ENCODE measurements at regions not wholly inside any gene's neighbourhood (a gene's known extent, or its start where the extent isn't known, plus 50 kb on each side); places are given as distances from the start of the nearest gene placed in this dataset.
"Not testable (repeated sequence)": the region's sequence is repeated elsewhere in the genome, so short reads cannot be mapped to it uniquely, and the experiment has no call there.

DNA sequence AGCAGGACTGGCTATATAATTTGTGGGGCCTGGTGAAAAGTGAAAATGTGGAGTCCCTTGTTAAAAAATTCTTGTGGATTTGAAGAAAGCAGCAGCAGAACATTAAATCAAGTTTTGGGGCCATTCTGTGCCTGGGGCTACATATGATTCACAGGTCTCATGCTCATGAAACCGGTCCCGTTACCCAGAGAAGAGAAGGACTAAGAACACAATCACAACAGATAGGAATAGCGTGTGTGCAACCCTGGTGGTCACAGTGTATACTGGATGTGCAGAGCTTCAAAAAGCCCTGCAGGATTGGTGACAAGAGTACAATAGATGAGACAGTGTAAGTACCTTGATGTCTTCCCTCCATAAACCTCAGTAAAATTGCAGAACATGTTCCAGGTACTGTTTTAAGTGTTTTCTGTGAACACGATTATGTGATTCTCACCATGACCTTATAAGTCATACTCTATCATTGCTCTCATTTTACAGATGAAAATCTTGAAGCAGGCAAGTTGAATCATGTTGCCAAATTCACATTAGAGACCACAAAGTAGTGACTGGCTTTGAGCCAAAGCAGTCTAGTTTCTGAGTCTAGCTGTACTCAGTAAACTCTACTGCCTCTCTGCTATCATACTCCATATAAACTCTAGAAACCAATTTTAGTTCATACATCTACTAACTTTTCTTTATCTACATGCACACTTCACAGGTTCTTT lies 636.5 kb downstream of the TAF11L14 start:
- no peak for DNase-seq

DNA sequence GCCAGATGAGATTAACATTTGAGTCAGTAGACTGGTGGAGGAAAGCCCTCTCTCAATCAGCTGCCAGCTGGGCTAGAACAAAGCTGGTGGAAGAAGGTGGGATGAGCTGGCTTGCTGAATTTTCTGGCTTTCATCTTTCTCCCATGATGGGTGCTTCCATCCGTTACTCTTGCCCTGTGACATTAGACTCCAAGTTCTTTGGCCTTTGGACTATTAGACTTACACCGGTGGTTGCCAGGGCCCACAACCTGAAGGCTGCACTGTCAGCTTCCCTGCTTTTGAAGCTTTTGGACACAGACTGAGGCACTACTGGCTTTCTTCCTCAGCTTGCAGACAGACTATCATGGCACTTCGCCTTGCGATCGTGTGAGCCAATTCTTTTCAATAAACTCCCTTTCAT lies 642.7 kb downstream of the TAF11L14 start:
- no peak for DNase-seq

DNA sequence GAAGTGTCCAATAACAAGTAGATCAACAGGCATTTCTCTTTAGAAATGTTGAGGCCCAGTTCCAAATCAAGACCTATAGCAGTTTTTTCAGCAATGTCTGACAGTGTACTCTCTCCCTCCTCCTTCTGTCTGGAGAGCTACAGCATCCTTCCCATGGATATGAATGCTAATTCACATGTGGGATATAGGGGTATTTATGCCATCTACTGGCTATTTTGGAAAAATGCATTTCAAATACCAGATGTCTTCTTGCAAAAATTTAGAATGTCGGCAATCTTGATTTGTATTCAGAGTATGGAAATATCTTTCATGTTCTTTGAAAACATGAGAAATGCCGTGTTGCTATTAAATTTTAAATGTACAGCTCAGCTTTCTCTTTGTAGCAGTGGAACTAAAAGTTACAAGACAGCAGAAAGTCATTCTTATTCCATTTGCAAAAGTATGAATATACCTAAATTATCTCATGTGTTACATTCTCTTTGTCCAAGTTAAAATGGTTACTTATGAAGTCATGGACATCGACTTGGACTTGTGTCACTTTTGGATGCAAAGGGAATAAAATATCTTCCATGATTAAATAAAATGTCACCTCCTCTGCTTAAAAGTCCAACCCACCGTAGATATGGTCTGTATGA lies 647.8 kb downstream of the TAF11L14 start:
- no peak for DNase-seq

DNA sequence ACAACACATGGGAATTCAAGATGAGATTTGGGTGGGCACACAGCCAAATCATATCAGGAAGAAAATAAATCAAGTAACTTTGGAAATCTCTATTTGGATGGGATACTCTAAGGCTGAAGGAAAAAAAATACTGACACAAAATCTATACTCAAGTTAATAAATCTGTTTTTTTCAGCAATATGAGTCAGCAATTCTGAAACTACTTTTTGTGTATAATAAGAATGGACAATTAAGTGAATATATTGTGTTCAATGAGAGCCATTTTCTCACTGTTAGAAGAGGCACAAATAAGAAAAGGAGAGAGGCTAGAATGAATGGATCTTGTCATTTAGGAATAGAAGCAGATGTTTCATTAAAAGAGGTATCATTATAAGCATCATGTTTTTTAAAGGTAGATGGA lies 651.0 kb downstream of the TAF11L14 start:
- no peak for DNase-seq

DNA sequence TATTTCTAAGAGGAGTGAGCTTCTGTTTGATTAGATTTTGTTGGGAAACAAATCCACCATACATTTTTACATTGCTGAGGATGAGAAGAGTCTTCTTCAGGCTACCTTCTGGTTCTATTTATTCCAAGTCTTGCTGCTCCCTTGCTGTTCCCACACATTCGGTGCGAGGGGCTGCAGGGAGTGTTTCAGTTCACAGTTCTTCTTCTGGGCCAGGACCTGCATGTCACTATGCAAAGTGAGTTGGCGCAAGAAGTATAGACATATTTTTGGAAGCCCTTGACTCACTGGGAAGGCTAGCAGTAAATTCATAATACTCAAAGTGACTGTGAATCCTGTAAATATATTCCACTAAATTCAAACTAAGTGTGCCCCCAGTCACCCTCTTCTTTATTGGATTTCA lies 657.9 kb downstream of the TAF11L14 start:
- DNase-seq = no peak

DNA sequence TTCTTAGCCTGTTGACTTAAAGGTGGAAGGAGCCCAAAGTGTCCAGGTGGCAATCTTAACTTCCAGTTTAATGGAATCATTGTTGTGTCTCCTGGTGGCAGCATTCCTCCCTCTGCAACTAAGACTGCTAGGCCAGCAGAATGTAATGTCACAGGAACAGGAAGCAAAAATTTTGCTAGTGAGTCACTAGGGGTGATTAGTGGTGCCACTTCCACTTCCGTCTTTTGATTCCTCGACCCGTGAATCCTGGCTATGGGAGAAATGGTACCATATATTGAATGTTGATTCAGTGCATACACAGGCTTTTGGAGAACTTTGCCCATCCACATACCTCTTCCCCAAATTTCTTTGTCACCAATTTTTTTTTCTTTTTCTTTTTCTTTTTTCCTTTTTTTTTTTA lies 661.4 kb downstream of the TAF11L14 start:
- not testable (repeated sequence) for DNase-seq

DNA sequence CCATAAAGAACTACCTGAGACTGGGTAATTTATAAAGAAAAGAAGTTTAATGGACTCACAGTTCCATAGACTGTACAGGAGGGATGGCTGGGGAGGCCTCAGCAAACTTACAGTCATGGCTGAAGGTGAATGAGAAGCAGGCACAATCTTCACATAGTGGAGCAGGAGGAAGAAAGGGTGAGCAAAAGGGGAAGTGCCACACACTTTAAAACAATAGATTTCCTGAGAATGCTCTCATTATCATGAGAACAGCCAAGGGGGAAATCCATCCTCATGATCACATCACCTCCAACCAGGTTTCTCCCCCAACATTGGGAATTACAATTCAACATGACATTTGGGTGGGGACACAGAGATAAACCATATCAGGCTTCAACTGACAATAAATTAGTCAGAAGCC lies 664.9 kb downstream of the TAF11L14 start:
- no peak for DNase-seq

DNA sequence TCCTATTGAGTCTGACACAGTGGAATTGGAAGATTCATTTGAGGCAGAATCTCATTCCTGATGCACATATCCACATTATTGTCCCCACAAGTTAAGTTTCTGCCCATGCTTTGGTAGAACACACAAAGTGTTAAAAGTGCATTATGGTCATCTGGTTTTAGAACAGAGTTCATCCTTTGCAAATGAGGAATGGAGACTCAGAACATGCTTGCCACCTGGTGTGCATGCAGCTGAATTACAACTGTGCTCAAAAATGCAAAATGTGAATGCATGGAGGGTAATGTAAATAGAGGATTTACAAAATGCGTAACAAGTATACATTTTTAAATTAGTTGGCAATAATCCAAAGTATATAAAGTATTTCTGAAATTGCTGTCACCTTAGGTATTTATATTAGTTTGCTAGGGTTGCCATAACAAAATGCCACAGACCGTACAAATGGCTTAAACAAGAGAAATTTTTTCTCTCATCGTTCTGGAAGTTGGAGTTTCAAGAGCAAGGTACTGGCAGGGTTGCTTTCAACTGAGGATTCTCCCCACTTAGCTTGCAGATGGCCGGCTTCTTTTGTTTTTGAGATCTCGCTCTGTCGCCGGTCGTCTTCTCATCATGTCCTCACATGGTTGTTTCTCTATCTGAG lies 671.1 kb downstream of the TAF11L14 start:
- no peak for DNase-seq

DNA sequence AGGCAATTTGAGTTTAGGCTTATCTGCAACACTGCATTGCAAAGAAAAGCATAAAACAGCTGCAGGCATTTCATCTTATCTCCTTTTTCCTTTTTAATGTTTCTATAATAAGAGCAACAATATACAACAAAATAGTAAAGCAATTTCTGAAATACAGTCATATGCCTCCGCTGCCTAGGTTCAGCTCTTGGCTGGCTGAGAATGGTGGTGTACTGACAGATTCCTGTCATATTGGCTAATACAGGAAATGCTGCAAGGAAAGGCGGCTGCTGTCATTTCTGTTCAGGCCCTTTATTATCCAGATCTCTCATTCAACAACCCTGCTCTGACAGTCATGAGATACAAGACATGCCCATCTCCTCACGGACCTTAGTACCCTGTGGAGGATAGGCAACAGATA lies 677.0 kb downstream of the TAF11L14 start:
- DNase-seq = no peak

DNA sequence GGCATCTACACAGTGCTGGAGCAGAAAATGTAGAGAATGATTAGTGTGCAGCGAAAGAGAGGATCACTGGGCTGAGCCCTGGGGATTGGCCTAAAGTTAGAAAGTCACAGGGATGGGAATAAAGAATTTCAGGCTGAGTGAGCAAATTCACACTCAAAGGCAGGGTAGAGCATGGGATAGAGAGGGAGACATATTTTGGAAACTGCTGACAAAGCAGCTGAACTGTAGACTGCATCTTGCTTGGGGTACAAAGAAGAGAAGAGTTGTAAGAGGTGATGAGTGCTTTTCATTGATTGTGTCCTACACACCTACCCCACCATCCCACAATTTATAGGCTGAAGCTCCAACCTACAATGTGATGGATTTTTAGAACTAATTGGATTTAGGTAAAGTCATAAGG lies 677.8 kb downstream of the TAF11L14 start:
- DNase-seq = no peak

DNA sequence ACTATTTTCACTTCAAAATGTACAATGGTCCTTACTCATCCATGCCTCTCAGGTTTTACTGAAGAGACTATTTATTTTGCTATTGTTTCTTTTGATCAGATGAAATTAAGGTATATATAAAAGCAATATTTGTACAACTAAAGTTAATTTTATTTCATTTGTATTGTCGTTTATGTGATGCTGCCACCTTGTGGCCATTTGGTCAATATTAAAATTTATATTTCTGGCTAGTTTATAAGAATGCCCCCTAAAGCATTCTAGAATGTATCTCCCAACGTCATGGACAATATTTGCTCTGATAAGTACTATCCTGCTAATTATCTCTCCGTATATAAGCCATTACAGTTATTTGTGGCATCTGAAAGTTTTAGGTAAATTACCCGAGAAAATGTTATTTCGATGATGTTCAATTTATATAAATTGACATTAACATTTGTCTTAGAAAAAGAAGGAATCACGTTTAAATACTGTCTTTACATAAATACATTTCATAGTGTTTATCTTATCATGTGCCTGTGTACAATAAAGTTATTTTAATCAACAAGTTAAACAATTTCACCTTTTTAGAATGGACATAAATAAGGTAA lies 680.0 kb downstream of the TAF11L14 start:
- DNase-seq = no peak

DNA sequence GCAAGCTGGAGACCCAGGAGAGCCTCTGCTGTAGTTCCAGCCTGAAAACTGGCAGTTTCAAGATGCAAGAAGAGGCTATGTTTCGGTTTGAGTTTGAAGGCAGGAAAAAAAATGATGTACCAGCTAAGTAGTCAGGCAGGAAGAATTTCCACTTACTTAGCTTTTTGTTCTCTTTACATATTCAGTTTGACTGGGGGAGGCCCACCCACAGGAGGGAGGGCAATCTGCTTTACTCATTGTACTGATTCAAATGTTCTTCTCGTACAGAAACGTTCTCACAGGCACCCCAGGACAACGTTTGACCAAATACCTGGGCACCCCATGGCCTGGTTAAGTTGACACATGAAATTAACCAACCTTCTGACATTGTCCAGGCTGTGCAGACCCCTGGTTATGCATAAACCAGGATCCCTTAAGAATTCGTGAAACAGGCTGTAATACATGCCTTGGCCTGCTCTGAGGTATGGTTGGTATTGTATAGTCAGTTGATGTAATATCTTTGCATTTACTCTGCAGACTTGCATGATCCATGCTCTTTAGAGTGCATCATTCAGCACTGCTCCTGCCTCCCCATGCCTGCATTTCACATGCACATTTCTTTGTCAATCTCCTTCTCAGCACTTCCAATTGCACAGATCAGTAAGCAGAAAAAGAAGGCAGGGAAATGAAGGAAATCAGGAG lies 687.1 kb downstream of the TAF11L14 start:
- DNase-seq = no peak

DNA sequence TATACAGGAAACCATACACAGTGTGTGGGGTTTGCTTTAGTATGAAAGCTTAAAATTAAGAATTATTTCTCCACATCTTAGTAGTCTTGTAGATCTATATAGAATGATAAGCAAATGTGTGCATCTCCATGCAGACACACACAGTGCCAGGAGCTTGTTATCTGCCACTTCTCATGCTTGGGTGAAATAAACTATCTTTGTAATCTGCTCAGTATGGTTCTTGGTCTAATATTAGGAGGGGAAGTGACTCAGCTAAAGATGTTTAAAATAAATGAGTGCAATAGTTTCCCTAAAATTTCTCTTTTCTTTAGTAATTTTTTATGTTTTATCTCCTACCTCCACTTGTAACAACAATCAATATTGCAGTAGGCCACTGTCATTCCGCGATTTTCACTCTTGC lies 689.6 kb downstream of the TAF11L14 start:
- no peak for DNase-seq

DNA sequence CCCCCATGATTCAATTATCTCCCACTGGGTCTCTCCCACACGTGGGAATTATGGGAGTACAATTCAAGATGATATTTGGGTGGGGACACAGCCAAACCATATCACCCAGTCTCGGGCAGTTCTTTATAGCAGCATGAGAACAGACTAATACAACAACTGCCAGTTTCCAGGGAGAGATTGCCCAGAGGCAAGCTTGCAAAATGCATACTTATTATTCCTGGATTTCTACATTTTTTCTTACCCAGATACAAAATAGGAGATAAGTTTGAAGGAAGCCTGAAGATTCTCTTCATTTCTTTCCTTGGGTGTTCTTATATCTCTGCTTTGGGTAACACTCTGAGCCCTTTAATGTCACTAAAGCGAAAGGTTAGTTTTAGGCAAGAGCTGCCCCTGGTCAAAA lies 691.2 kb downstream of the TAF11L14 start:
- no peak for DNase-seq

DNA sequence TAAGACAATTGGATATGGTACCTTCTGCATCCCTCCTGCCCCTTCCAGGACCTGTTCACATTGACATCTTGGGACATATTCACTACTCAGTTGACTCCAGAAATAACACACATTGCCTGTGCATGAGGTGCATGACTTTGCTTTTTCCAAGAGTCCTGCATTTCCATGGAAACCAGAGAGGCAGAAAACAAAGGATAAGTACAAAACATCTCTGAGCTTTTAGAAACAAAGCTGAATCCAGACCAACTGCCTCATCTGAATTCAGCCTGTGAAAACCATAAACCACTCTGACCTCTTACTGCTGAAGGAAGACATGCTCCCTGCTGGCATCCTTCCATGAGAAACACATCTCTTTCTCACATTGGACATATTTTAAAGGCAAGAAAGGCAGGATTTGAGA lies 695.1 kb downstream of the TAF11L14 start:
- no peak for DNase-seq

DNA sequence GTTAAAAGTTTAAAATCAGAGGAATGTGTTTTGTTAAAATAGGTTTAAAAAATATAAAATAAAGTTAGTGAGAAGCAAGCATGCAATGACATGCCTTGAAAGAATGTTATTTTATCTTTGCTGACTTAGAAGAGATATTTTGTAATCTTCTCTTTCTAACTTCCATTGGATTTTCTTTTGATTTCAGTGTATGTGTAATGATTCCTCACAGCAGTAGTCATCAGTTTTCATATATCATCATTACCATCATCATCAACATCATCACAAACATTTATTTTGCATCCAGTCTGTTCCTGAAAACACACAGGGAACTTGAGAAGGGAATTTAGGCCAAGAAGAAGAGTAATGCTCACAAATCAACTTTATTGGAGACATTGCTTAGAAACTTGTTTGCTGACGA lies 699.6 kb downstream of the TAF11L14 start:
- DNase-seq = no peak

DNA sequence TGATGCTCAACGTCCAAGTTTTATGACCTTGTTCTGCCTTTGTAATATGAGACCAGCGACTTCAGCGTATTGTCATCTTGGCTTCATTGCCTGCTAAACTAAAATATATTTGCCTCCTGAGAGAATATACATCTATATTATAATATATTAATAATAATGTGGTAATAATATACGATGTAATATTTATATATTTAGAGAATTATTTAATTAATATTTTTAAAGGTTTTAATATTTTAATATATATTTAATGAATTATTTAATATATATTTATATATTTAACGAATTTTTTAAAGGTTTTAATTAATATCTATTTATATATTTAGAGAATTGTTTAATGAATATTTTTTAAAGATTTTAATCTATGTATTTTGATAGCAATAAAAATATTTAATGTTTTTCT lies 700.7 kb downstream of the TAF11L14 start:
- DNase-seq = no peak

DNA sequence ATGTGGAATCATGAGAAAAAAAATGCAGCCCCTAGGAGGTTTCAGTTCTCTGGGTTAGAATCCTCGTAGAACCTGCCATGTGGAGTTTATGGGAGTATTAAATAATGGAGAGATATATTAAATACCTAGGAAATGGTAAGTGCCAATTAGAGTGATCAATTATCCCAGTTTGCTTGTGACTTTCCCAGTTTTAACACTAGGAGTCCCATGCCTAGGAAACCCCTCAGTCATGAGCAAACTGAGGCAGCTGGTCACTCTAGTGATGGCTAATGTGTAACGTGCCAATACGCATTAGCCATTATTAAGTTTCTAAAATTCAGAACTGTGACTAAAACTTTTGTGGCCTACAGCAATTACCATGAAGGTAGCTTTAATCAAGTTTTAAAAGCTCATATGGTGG lies 720.6 kb downstream of the TAF11L14 start:
- DNase-seq = no peak

DNA sequence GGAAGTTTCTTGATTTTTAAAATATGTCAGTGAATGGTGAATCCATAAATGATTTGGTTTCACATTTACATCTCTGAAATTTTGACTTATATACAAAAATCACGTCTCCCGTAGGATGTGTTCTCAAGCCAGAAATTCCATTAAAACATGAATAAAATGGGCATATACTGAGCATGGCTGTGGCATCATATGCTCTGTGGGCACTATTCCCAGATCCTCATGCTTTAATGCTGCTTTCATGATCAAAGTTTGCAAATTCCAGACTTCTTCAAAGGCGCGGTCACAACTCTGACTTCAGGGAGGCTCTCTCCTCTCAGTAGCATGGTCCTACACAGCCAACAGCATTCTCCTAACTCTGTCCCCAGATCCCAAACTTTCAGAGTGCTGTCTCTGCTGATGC lies 723.2 kb downstream of the TAF11L14 start:
- DNase-seq = no peak

DNA sequence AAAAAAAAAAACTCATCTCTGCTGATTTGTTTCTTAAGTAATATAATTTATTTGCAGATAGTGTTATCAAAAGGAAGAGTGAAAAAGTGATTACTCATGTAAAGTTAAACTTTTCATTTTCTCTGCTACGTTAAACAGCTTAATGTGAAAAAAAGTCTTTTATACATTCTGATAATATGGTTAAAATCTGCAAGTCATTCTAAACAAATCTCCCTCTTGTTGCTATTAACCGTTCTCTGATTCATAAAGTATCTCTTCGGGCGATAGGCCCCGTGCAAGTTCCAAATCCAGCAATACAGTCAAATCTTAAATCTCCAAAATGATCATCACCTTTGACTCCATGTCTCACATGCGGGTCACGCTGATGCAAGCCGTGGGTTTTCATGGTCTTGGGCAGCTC lies 732.0 kb downstream of the TAF11L14 start:
- DNase-seq = no peak

DNA sequence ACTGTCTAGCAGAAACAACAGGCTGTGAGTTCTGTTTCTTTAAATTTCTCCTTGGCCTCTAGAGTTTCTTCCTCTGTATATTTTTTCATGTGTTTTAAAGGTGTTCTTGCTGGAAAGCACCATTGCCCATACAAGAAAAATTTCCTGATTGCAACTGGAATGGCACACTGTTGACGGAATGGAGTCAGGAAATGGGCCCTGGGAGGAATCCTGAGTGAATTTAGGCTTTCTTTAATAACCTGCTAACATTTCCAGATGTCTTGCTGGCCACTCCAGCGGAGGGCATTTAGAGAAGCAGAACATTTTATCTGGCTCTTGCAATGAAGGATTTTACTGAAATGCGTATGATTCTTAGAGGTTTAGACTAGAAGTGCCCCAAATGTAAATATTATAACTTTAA lies 736.3 kb downstream of the TAF11L14 start:
- no peak for DNase-seq

DNA sequence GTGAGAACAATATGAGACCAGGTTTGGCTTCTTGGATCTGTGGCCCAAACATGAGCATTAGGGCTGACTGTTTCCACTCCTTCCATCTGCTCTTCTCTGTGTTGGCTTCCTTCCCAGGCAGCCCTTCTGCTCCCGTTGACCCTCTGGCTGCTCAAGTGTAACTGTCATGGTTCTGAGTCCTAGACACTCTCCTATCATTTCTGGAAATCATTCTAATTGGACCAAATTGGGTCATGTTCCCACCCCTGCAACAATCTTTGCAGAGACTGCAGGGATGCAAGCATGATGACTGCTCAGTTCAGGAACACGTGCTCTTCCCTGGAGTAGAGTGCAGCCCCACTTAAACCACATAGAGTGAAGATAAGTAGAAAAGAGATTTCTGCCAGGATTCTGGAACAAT lies 741.4 kb downstream of the TAF11L14 start:
- no peak for DNase-seq

DNA sequence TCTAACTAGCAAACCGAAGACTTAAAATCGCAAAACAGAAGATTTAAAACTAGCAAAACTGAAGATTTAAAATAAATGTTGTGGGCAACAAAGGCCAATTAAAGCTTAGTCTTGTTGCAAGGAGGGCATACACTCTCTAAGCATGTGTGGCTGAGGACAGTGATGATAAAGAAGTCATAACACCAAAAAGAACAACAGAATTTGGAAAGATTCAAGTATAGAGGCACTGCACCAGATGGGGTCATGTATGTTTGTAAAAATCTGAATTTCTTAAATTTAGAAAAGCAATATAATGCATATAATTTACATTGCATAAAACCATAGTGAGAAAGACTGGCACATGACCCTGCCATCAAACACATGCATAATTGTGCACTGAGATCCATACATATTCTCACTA lies 743.8 kb downstream of the TAF11L14 start:
- no peak for DNase-seq

DNA sequence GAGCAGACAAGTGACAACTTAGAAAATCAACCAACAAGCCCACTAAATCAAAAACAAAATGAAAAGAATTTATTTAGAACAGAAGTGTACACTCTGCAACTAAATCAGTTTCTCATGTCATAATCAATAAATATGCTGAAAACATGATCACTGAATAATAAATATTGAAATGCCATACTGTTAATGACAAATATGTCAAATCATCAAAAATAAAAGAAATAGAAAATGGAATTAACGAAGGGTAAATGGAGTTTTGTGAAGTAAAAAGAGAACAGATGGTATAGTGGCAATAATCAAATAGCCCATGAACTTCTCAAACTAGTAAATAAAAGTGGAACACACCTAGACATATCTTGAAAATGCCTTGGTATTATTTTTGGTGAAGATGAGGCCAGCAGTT lies 744.9 kb downstream of the TAF11L14 start:
- no peak for DNase-seq

Data from GDM1 (cell line).